ENCODE measurements at regions not wholly inside any gene's neighbourhood (a gene's known extent, or its start where the extent isn't known, plus 50 kb on each side); places are given as distances from the start of the nearest gene placed in this dataset.

DNA sequence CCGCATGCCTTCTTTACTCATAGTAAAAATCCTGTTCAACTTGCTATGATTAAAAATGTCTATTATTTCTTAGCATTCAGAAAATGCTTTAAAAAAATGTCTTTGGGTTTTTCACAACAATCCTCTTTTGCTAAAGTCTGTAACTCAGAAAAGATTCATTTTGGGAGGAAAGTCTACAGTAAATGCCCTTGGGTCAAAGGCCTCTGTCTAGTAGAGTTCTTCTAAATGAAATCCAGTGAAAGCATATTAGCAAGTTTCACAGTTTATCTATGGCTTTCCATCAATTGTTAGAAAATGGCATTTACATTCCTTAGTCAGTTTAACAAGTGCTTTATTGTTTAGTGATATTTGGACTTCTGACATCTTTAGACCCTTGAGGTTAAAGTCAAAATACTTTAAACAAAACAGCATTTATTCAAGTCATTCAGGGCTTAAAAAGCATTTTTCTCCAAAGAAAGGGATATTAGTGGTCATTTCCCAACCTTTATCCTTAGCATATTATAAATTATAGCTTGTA lies 137.1 kb upstream of the TARS1 start:
- 99% methylated on average over 1 of the region's 1 CpG for WGBS
- Histone ChIP-seq H3K4me1 (ENCODE audit: control insufficient read depth in 4 of 4, insufficient read depth in 4 of 4, low read length in 3 of 4) (peaks cover 0 to 5% (median 1%) of the 10 kb centered on the region in 4 donors), H3K36me3 (ENCODE audit: control insufficient read depth in 4 of 4, insufficient read depth in 3 of 4, low read depth in 1 of 4, low read length in 3 of 4) (no peaks in the 10 kb centered on the region), H3K4me3 (ENCODE audit: low read depth in 1 of 3, low read length in 3 of 3) (no peak overlapping the region), H3K27me3 (ENCODE audit: control insufficient read depth in 4 of 4, insufficient read depth in 4 of 4, low read length in 3 of 4) (no peaks in the 10 kb centered on the region), H3K27ac (ENCODE audit: low read depth in 1 of 2, low read length in 2 of 2) (no peak overlapping the region), H3K9ac (ENCODE audit: low read depth in 1 of 2, low read length in 2 of 2) (no peak overlapping the region), H3K9me3 (ENCODE audit: control insufficient read depth in 4 of 4, low read length in 3 of 4) (no peaks in the 10 kb centered on the region)
- no peak for DNase-seq (ENCODE audit: low spot score)
- TF ChIP-seq GABPA (IDR thresholded peaks at IDR 0.05 in 1 of 2, conservative IDR thresholded peaks at IDR 0.05 in 1 of 2) (no peak), HNF4A (conservative IDR thresholded peaks at IDR 0.05) (peak; percentile 7 to 59), NR2F2 (IDR thresholded peaks at IDR 0.05) (no peak), YY1 (IDR thresholded peaks at IDR 0.05) (no peak), EGR1 (IDR thresholded peaks at IDR 0.05; ENCODE audit: low read depth in 2 of 2) (no peak), FOXA2 (IDR thresholded peaks at IDR 0.05) (no peak)
- TF ChIP-seq, protein P1, sequence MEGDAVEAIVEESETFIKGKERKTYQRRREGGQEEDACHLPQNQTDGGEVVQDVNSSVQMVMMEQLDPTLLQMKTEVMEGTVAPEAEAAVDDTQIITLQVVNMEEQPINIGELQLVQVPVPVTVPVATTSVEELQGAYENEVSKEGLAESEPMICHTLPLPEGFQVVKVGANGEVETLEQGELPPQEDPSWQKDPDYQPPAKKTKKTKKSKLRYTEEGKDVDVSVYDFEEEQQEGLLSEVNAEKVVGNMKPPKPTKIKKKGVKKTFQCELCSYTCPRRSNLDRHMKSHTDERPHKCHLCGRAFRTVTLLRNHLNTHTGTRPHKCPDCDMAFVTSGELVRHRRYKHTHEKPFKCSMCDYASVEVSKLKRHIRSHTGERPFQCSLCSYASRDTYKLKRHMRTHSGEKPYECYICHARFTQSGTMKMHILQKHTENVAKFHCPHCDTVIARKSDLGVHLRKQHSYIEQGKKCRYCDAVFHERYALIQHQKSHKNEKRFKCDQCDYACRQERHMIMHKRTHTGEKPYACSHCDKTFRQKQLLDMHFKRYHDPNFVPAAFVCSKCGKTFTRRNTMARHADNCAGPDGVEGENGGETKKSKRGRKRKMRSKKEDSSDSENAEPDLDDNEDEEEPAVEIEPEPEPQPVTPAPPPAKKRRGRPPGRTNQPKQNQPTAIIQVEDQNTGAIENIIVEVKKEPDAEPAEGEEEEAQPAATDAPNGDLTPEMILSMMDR (IDR thresholded peaks at IDR 0.05; ENCODE audit: low read depth, low read length, missing input control), result no peak
- TF ChIP-seq, protein P2, sequence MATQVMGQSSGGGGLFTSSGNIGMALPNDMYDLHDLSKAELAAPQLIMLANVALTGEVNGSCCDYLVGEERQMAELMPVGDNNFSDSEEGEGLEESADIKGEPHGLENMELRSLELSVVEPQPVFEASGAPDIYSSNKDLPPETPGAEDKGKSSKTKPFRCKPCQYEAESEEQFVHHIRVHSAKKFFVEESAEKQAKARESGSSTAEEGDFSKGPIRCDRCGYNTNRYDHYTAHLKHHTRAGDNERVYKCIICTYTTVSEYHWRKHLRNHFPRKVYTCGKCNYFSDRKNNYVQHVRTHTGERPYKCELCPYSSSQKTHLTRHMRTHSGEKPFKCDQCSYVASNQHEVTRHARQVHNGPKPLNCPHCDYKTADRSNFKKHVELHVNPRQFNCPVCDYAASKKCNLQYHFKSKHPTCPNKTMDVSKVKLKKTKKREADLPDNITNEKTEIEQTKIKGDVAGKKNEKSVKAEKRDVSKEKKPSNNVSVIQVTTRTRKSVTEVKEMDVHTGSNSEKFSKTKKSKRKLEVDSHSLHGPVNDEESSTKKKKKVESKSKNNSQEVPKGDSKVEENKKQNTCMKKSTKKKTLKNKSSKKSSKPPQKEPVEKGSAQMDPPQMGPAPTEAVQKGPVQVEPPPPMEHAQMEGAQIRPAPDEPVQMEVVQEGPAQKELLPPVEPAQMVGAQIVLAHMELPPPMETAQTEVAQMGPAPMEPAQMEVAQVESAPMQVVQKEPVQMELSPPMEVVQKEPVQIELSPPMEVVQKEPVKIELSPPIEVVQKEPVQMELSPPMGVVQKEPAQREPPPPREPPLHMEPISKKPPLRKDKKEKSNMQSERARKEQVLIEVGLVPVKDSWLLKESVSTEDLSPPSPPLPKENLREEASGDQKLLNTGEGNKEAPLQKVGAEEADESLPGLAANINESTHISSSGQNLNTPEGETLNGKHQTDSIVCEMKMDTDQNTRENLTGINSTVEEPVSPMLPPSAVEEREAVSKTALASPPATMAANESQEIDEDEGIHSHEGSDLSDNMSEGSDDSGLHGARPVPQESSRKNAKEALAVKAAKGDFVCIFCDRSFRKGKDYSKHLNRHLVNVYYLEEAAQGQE (IDR thresholded peaks at IDR 0.05), result no peak

DNA sequence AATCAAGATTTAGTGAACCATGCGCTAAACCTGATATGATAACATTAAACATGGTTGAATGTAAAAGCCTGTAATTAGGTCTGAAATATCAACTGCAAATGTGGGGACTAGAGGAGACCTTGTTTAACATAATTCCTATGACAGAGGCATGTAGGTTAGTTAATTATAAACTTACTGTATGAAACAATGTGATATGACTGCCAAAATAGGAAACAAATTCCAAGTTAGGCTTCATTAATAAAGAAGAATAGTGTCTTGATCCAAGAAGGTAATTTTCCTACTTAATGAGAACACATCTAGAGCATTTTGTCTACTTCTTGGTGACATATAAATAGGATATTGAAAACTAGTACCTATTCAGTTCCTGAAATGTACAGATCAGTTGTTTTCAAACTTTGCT lies 136.2 kb upstream of the TARS1 start:
- no peak overlapping the region for H3K27ac ChIP-seq (ENCODE audit: low read depth in 1 of 2, low read length in 2 of 2)
- H3K36me3 ChIP-seq (ENCODE audit: control insufficient read depth in 4 of 4, insufficient read depth in 3 of 4, low read depth in 1 of 4, low read length in 3 of 4), result no peaks in the 10 kb centered on the region
- WGBS, result 92% methylated on average over 1 of the region's 1 CpG
- no peaks in the 10 kb centered on the region for H3K9me3 ChIP-seq (ENCODE audit: control insufficient read depth in 4 of 4, low read length in 3 of 4)
- DNase-seq (ENCODE audit: low spot score), result no peak
- peaks cover 0 to 13% (median 4%) of the 10 kb centered on the region in 4 donors for H3K4me1 ChIP-seq (ENCODE audit: control insufficient read depth in 4 of 4, insufficient read depth in 4 of 4, low read length in 3 of 4)
- no peaks in the 10 kb centered on the region for H3K27me3 ChIP-seq (ENCODE audit: control insufficient read depth in 4 of 4, insufficient read depth in 4 of 4, low read length in 3 of 4)
- TF ChIP-seq SP1 (IDR thresholded peaks at IDR 0.05), result no peak
- TF ChIP-seq, protein P2 (IDR thresholded peaks at IDR 0.05), result no peak
- TF ChIP-seq YY1 (IDR thresholded peaks at IDR 0.05), result no peak
- no peak for TF ChIP-seq FOXA2 (IDR thresholded peaks at IDR 0.05)
- TF ChIP-seq HNF4G (IDR thresholded peaks at IDR 0.05), result no peak
- TF ChIP-seq EGR1 (IDR thresholded peaks at IDR 0.05; ENCODE audit: low read depth in 2 of 2), result no peak
- TF ChIP-seq NR2F2 (IDR thresholded peaks at IDR 0.05), result no peak
- no peak overlapping the region for H3K9ac ChIP-seq (ENCODE audit: low read depth in 1 of 2, low read length in 2 of 2)
- no peak overlapping the region for H3K4me3 ChIP-seq (ENCODE audit: low read depth in 1 of 3, low read length in 3 of 3)
